HuH-7.5 (cell line): ENCODE measurements at regions not wholly inside any gene's neighbourhood (a gene's known extent, or its start where the extent isn't known, plus 50 kb on each side); places are given as distances from the start of the nearest gene placed in this dataset.

Source experiments
- DNase-seq: peaks from one replicate; pipeline ENCODE4 v3.0.0; 2011; ENCODE audit warnings: low spot score

- no peak for DNase-seq
Measured at GRCh38 chr21:33155422-33155821, 74.3 kb upstream of the IFNAR2 start.

- no peak for DNase-seq
Measured at GRCh38 chr21:33157303-33157702, 72.4 kb upstream of the IFNAR2 start.

- no peak for DNase-seq
Measured at GRCh38 chr21:33158654-33159053, 71.1 kb upstream of the IFNAR2 start.

- no peak for DNase-seq
Measured at GRCh38 chr21:33162436-33162951, 67.2 kb upstream of the IFNAR2 start.

- no peak for DNase-seq
Measured at GRCh38 chr21:33168886-33169285, 60.9 kb upstream of the IFNAR2 start.

- DNase-seq: no peak
Measured at GRCh38 chr21:33169359-33169758, 60.4 kb upstream of the IFNAR2 start.

- no peak for DNase-seq
Measured at GRCh38 chr21:33171616-33172169, 58.0 kb upstream of the IFNAR2 start.

GRCh38 chr21:33174756-33175155, 55.0 kb upstream of the IFNAR2 start:
- DNase-seq: no peak
